ENCODE measurements at regions not wholly inside any gene's neighbourhood (a gene's known extent, or its start where the extent isn't known, plus 50 kb on each side); places are given as distances from the start of the nearest gene placed in this dataset.

DNA sequence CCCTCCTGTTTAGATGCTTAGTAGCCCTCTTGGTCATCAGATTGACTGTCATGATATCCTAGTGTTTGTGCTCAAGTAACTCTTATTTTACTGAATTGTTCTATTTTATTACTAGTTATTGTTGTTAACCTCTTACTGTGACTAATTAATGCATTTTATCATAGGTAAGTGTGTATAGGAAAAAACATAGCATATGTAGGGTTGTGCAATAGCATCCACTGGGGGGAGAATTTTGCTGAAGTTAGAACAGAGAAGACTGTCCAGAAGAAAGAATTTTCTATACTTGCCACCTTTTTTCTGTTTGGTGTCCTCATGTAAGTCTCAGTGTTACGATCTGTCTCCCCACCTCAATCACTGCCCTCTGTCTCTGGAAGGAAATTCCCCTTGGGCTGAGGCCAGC is 177.4 kb downstream of the RPIA start:
- DNase-seq (ENCODE audit: low read depth): no peak
- H3K4me3 ChIP-seq (ENCODE audit: control insufficient read depth, low read depth, low read length): no peak overlapping the region
- TF ChIP-seq, protein P1, sequence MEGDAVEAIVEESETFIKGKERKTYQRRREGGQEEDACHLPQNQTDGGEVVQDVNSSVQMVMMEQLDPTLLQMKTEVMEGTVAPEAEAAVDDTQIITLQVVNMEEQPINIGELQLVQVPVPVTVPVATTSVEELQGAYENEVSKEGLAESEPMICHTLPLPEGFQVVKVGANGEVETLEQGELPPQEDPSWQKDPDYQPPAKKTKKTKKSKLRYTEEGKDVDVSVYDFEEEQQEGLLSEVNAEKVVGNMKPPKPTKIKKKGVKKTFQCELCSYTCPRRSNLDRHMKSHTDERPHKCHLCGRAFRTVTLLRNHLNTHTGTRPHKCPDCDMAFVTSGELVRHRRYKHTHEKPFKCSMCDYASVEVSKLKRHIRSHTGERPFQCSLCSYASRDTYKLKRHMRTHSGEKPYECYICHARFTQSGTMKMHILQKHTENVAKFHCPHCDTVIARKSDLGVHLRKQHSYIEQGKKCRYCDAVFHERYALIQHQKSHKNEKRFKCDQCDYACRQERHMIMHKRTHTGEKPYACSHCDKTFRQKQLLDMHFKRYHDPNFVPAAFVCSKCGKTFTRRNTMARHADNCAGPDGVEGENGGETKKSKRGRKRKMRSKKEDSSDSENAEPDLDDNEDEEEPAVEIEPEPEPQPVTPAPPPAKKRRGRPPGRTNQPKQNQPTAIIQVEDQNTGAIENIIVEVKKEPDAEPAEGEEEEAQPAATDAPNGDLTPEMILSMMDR (IDR thresholded peaks at IDR 0.05; ENCODE audit: control insufficient read depth, insufficient read depth, low read depth, low read length, missing control alignments): no peak

DNA sequence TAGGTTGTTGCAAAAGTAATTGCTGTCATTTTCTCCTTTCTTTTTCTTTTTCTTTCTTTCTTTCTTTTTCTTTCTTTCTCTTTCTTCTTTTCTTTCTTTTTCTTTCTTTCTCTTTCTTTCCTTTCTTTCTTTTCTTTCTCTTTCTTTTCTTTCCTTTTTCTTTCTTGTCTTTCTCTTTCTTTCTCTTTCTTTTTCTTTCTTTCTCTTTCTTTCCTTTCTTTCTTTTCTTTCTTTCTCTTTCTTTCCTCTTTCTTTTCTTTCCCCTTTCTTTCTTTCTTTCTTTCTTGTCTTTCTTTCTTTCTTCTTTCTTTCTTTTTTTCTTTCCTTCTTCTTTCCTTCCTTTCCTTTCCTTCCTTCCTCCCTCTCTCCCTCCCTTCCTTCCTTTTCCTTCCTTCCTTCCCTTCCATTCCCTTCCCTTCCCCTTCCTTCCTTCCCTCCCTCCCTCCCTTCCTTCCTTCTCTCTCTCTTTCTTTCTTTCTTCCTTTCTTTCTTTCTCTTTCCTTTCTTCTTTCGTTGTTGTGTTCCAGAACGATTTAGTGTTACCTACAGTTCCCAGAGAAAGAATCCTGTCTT is 178.9 kb downstream of the RPIA start:
- TF ChIP-seq, protein P1 (IDR thresholded peaks at IDR 0.05; ENCODE audit: control insufficient read depth, insufficient read depth, low read depth, low read length, missing control alignments): no peak
- no peak for DNase-seq (ENCODE audit: low read depth)
- no peak overlapping the region for H3K4me3 ChIP-seq (ENCODE audit: control insufficient read depth, low read depth, low read length)

DNA sequence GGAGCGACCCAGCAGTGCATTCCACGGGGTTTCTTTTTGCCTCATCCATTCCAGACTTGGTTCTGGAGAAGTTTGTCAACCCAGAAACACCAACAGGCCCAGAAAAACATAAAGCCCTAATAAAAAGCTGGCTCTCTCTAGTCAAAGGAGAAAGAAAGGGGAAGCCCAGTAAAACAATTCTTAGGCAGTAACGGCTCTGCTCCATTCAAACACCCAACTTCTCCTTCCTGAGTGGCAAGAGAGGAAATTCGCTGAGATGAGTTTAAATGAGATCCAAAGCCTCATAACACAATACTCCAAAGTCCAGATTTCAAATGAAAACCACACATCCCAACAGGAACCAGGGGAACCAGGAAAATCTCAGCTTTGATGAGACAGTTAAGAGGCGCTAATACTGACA is 179.9 kb downstream of the RPIA start:
- no peak overlapping the region for H3K4me3 ChIP-seq (ENCODE audit: control insufficient read depth, low read depth, low read length)
- no peak for DNase-seq (ENCODE audit: low read depth)
- TF ChIP-seq, protein P1 (IDR thresholded peaks at IDR 0.05; ENCODE audit: control insufficient read depth, insufficient read depth, low read depth, low read length, missing control alignments): no peak

DNA sequence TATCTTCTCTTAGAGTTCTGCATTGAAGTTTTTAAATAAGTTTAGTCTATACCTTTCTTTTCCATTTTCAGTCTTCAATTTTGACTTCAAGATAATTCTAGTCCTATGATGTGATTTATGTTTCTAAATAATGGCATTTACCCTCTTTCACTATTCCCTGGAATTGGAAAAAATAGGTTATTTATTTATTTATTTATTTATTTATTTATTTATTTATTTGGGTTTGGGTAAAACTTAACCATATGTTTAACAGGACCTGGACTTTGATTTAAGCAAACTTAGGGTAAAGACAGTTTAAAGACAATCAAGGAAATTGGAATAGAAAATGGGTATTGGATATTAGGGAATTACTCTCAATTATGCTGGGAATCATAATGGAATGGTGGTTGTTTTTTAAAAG is 182.1 kb downstream of the RPIA start:
- no peak for DNase-seq (ENCODE audit: low read depth)
- H3K4me3 ChIP-seq (ENCODE audit: control insufficient read depth, low read depth, low read length): no peak overlapping the region
- TF ChIP-seq, protein P1 (IDR thresholded peaks at IDR 0.05; ENCODE audit: control insufficient read depth, insufficient read depth, low read depth, low read length, missing control alignments): no peak

DNA sequence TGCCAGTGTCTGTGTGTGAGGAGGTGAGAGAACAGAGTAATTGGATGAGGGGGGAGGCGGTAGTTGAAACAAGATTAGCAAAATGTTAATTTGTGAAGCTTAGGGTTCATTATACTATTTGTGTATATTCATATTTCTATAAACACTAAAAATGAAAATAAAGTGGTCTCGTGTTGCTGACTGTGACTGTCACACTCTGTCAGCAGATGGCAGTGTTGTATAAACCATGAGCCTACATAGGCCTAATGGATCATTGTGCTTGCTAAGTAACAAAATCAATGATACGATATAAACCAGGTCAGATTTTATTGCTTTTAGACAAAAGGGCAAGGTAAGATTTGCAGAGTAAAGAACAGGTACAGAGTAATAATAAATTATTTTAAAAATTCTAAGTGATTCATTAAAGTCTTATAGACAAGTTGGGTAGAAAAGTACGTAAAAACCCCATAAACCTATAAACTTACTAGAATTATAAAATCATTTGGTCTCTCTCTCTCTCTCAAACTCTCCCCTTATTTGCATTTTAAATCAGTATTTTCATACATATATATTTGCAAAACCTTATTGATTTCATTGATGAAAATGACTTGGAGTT is 182.7 kb downstream of the RPIA start:
- TF ChIP-seq, protein P1 (IDR thresholded peaks at IDR 0.05; ENCODE audit: control insufficient read depth, insufficient read depth, low read depth, low read length, missing control alignments): peak; percentile 78
- no peak overlapping the region for H3K4me3 ChIP-seq (ENCODE audit: control insufficient read depth, low read depth, low read length)

DNA sequence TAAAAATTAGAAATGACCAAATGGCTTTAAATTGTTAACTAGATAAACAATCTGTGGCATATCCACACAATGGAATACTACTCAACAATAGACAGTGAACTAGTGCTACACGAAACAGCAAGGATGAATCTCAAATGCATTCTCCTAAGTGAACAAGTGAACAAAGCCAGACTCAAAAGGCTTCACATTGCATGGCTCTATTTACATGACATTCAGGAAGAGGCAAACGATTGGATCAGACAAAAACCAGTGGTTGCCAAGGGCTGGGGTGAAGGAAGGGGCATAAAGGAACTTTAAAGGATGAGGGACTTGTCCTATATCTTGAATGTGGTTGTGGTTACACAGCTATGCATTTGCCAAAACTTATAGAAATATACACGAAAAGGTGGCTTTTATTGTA is 184.3 kb downstream of the RPIA start:
- DNase-seq (ENCODE audit: low read depth): no peak
- TF ChIP-seq, protein P1 (IDR thresholded peaks at IDR 0.05; ENCODE audit: control insufficient read depth, insufficient read depth, low read depth, low read length, missing control alignments): no peak
- H3K4me3 ChIP-seq (ENCODE audit: control insufficient read depth, low read depth, low read length): no peak overlapping the region

More for the DNA sequence above, 182.7 kb downstream of the RPIA start:
- peak; percentile 11 for DNase-seq (ENCODE audit: low read depth)

All from AG09309 (cell line).